SK-N-MC (cell line): ENCODE measurements at regions not wholly inside any gene's neighbourhood (a gene's known extent, or its start where the extent isn't known, plus 50 kb on each side); places are given as distances from the start of the nearest gene placed in this dataset.

Source experiments
- DNase-seq: peaks from one replicate; pipeline ENCODE4 v3.0.0-alpha.2; 2011; ENCODE audit warnings: low read depth, low spot score
- H3K27ac ChIP-seq: fragments of 200-600 bp; sonication (generic); 2 replicates; pipeline ENCODE4 v1.5.1; 2016; ENCODE audit warnings: mixed run types
- H3K36me3 ChIP-seq: fragments of 200-600 bp; sonication (generic); 2 replicates; pipeline ENCODE4 v1.6.1; 2017; ENCODE audit warnings: antibody characterized with exemption, low read length, mixed read lengths; ENCODE audit not compliant: insufficient read depth
- H3K4me3 ChIP-seq: fragments of 200-600 bp; sonication (generic); 2 replicates; pipeline ENCODE4 v1.5.1; 2016
- H3K9ac ChIP-seq: fragments of 200-600 bp; sonication (generic); 2 replicates; pipeline ENCODE4 v1.8.0; 2017; ENCODE audit warnings: mixed run types, mixed read lengths; ENCODE audit not compliant: insufficient read length
- H3K9me3 ChIP-seq: fragments of 200-600 bp; sonication (generic); 2 replicates; pipeline ENCODE4 v1.6.1; 2017; ENCODE audit warnings: low read depth, mild to moderate bottlenecking, antibody characterized with exemption, low read length, moderate library complexity, mixed read lengths
- EZH2 ChIP-seq: fragments of 200-600 bp; sonication (generic); IDR thresholded peaks from one replicate; pipeline ENCODE4 v1.6.1; 2017; ENCODE audit warnings: antibody characterized with exemption
- FOXP2 ChIP-seq: optimal IDR thresholded peaks from 2 replicates; pipeline ENCODE3; 2011; ENCODE audit warnings: mild to moderate bottlenecking, moderate library complexity; ENCODE audit not compliant: insufficient read depth; ENCODE audit errors: extremely low read length, control extremely low read depth
- POLR2AphosphoS5 ChIP-seq: IDR thresholded peaks from 2 replicates; pipeline ENCODE4 v1.6.1; 2012; ENCODE audit warnings: mild to moderate bottlenecking, low read depth, low read length, borderline replicate concordance

GRCh38 chr5:113652161-113652560 is 138.7 kb downstream of the YTHDC2 start:
- TF ChIP-seq FOXP2 = no peak
- TF ChIP-seq EZH2 = no peak
- no peak for TF ChIP-seq POLR2AphosphoS5

GRCh38 chr5:113654828-113655227 is 141.3 kb downstream of the YTHDC2 start:
- TF ChIP-seq POLR2AphosphoS5 = no peak
- no peak for TF ChIP-seq FOXP2
- TF ChIP-seq EZH2 = no peak
- no peak overlapping the region for H3K27ac ChIP-seq
- H3K4me3 ChIP-seq = no peak overlapping the region
- H3K9ac ChIP-seq = no peak overlapping the region
- H3K9me3 ChIP-seq = no peaks in the 10 kb centered on the region
- no peak for DNase-seq
- H3K36me3 ChIP-seq = no peaks in the 10 kb centered on the region

More at GRCh38 chr5:113652161-113652560, 138.7 kb downstream of the YTHDC2 start:
- no peaks in the 10 kb centered on the region for H3K9me3 ChIP-seq
- no peak overlapping the region for H3K9ac ChIP-seq
- no peak overlapping the region for H3K4me3 ChIP-seq
- H3K36me3 ChIP-seq = no peaks in the 10 kb centered on the region
- DNase-seq = no peak
- no peak overlapping the region for H3K27ac ChIP-seq

- no peak overlapping the region for H3K27ac ChIP-seq
- H3K4me3 ChIP-seq = no peak overlapping the region
- no peaks in the 10 kb centered on the region for H3K9me3 ChIP-seq
- DNase-seq = no peak
- no peaks in the 10 kb centered on the region for H3K36me3 ChIP-seq
- no peak overlapping the region for H3K9ac ChIP-seq
- TF ChIP-seq FOXP2 (no peak), EZH2 (no peak), POLR2AphosphoS5 (no peak)
Measured at GRCh38 chr5:113660206-113660605, 146.7 kb downstream of the YTHDC2 start.

- no peaks in the 10 kb centered on the region for H3K36me3 ChIP-seq
- H3K27ac ChIP-seq = no peak overlapping the region
- H3K9me3 ChIP-seq = no peaks in the 10 kb centered on the region
- H3K4me3 ChIP-seq = no peak overlapping the region
- DNase-seq = no peak
- H3K9ac ChIP-seq = no peak overlapping the region
- no peak for TF ChIP-seq FOXP2
- TF ChIP-seq EZH2 = no peak
- TF ChIP-seq POLR2AphosphoS5 = no peak
Measured at GRCh38 chr5:113660706-113661250, 147.3 kb downstream of the YTHDC2 start.

- Histone ChIP-seq H3K9me3 (no peaks in the 10 kb centered on the region), H3K36me3 (no peaks in the 10 kb centered on the region), H3K4me3 (no peak overlapping the region), H3K27ac (no peak overlapping the region), H3K9ac (no peak overlapping the region)
- DNase-seq = no peak
- TF ChIP-seq FOXP2 (no peak), EZH2 (no peak), POLR2AphosphoS5 (no peak)
Measured at GRCh38 chr5:113663879-113664541, 150.5 kb downstream of the YTHDC2 start.

GRCh38 chr5:113673041-113673440 is 159.5 kb downstream of the YTHDC2 start:
- Histone ChIP-seq H3K36me3 (no peaks in the 10 kb centered on the region), H3K9me3 (no peaks in the 10 kb centered on the region), H3K27ac (no peak overlapping the region), H3K4me3 (no peak overlapping the region), H3K9ac (no peak overlapping the region)
- no peak for DNase-seq
- no peak for TF ChIP-seq EZH2
- TF ChIP-seq POLR2AphosphoS5 = no peak
- TF ChIP-seq FOXP2 = no peak

- no peak overlapping the region for H3K9ac ChIP-seq
- no peaks in the 10 kb centered on the region for H3K36me3 ChIP-seq
- no peaks in the 10 kb centered on the region for H3K9me3 ChIP-seq
- TF ChIP-seq FOXP2 = no peak
- no peak for TF ChIP-seq POLR2AphosphoS5
- no peak for TF ChIP-seq EZH2
- H3K4me3 ChIP-seq = no peak overlapping the region
- no peak overlapping the region for H3K27ac ChIP-seq
- no peak for DNase-seq
Measured at GRCh38 chr5:113675166-113675565, 161.7 kb downstream of the YTHDC2 start.

DNA sequence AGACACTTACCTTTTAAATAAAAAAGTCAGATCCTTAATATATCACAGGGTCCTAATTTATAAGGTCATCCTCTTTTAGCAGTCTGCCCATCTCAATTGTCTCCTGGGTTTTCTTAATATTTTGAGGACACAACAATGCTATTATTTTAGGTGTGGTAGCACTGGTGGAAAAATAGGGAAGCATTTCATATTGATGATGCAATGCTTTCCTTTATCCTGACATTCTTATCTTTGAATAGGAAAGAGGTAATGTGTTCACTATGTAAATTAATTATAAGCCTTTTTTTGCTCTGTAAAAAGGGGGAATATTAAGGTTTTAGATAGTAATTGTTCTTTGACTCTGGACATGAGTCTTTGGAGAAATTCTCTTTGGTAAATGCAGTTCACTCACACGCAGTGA is 164.7 kb downstream of the YTHDC2 start:
- Histone ChIP-seq H3K9me3 (no peaks in the 10 kb centered on the region), H3K9ac (no peak overlapping the region), H3K36me3 (no peaks in the 10 kb centered on the region), H3K4me3 (no peak overlapping the region), H3K27ac (no peak overlapping the region)
- no peak for DNase-seq
- TF ChIP-seq EZH2 (no peak), POLR2AphosphoS5 (no peak), FOXP2 (no peak)

GRCh38 chr5:113678924-113679575 is 165.6 kb downstream of the YTHDC2 start:
- Histone ChIP-seq H3K27ac (no peak overlapping the region), H3K9me3 (no peaks in the 10 kb centered on the region), H3K36me3 (no peaks in the 10 kb centered on the region), H3K9ac (no peak overlapping the region), H3K4me3 (no peak overlapping the region)
- TF ChIP-seq FOXP2 (no peak), EZH2 (no peak), POLR2AphosphoS5 (no peak)
- peak; percentile 6 for DNase-seq
